ENCODE measurements at regions not wholly inside any gene's neighbourhood (a gene's known extent, or its start where the extent isn't known, plus 50 kb on each side); places are given as distances from the start of the nearest gene placed in this dataset.

GRCh38 chr5:54691656-54692055, 174.1 kb downstream of the SNX18 start:
- Histone ChIP-seq H3K27me3 (no peaks in the 10 kb centered on the region), H3K9me3 (no peaks in the 10 kb centered on the region), H3K27ac (no peak overlapping the region), H3K4me3 (no peak overlapping the region), H3K4me1 (no peaks in the 10 kb centered on the region), H3K36me3 (no peaks in the 10 kb centered on the region)
- DNase-seq, result no peak
- TF ChIP-seq, protein P1, sequence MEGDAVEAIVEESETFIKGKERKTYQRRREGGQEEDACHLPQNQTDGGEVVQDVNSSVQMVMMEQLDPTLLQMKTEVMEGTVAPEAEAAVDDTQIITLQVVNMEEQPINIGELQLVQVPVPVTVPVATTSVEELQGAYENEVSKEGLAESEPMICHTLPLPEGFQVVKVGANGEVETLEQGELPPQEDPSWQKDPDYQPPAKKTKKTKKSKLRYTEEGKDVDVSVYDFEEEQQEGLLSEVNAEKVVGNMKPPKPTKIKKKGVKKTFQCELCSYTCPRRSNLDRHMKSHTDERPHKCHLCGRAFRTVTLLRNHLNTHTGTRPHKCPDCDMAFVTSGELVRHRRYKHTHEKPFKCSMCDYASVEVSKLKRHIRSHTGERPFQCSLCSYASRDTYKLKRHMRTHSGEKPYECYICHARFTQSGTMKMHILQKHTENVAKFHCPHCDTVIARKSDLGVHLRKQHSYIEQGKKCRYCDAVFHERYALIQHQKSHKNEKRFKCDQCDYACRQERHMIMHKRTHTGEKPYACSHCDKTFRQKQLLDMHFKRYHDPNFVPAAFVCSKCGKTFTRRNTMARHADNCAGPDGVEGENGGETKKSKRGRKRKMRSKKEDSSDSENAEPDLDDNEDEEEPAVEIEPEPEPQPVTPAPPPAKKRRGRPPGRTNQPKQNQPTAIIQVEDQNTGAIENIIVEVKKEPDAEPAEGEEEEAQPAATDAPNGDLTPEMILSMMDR (IDR thresholded peaks at IDR 0.05), result no peak
- TF ChIP-seq POLR2A (IDR thresholded peaks at IDR 0.05), result no peak

DNA sequence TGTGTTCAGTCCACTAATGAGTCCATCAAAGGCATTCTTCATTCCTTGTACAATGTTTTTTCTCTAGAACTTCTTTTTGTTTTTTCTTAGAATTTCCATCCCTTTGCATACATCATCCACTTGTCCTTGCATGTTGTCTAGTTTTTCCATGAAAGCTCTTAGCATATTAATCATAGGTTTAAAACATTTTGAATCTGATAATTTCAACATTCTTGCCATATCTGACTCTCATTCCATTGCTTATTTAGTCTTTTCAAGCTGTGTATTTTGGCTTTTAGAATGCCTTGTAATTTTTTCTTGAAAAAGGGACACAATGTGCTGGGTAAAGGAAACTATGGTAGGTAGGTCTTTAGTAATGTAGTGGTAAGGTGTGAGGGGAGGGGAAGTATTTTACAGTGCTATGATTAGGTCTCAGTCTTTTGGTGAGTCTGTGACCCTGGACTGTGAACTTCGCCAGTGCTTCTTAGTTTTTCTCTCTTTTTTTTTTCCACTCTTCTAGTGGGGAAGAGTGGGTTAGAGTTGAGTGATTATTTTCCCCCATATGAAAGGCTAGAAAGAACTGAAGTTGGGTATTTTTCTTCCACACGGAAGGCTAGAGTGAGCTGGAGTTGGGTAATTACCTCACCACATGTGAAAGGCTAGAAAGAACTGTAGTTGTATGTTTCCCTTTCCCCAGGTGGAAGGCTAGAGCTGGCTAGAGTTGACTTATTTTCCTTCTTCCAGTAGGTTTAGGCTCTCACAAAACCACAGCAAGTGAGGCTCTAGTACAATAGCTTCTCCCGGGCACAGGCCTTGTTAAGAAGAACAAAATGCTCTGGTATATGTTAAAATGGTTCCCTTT, 172.1 kb downstream of the SNX18 start:
- Histone ChIP-seq H3K9me3 (no peaks in the 10 kb centered on the region), H3K36me3 (no peaks in the 10 kb centered on the region), H3K4me1 (no peaks in the 10 kb centered on the region), H3K27me3 (no peaks in the 10 kb centered on the region), H3K27ac (no peak overlapping the region), H3K4me3 (no peak overlapping the region)
- TF ChIP-seq POLR2A (IDR thresholded peaks at IDR 0.05), result no peak
- TF ChIP-seq, protein P1 (IDR thresholded peaks at IDR 0.05), result no peak
- no peak for DNase-seq

DNA sequence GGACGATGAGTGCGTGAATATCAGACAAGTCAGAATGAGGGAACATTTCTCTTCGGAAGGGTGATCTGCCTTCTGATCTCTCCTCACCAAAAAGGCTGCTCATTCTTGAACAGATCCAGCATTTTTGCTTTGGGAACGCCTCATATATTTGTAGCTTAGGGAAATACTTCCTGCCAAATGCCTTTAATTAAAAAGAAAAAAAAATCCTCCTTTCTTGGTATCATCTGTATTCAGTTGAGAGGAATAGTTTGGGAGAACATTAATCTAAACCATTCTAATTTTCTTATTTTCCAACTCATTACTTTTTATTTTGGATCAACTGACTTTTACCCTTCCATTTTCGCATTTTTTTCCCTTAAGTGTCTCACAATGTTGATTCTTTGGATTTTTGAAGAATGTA, 163.4 kb downstream of the SNX18 start:
- H3K27ac ChIP-seq, result no peak overlapping the region
- DNase-seq, result no peak
- H3K36me3 ChIP-seq, result no peaks in the 10 kb centered on the region
- no peaks in the 10 kb centered on the region for H3K4me1 ChIP-seq
- no peaks in the 10 kb centered on the region for H3K27me3 ChIP-seq
- no peak overlapping the region for H3K4me3 ChIP-seq
- TF ChIP-seq, protein P1 (IDR thresholded peaks at IDR 0.05), result no peak
- TF ChIP-seq POLR2A (IDR thresholded peaks at IDR 0.05), result no peak
- H3K9me3 ChIP-seq, result no peaks in the 10 kb centered on the region

DNA sequence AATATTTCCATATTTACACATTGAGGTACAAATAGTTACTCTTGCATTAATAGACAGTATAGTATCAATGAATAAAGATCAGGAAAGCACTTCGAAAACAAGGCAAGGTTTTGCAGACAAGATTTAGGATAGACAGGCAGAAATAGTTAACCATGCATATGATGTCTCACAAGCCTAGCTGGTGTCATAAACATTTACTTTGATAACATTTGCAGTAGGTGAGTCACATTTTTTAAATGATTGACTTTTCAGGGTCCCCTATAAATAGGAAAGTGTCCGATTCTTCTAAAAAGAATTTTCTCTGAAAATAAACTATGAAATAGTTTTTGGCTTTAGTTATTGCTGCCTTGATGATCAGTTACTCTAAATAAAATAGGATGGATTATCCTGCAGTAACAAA, 162.1 kb downstream of the SNX18 start:
- Histone ChIP-seq H3K4me1 (no peaks in the 10 kb centered on the region), H3K4me3 (no peak overlapping the region), H3K9me3 (no peaks in the 10 kb centered on the region), H3K27ac (no peak overlapping the region), H3K36me3 (no peaks in the 10 kb centered on the region), H3K27me3 (no peaks in the 10 kb centered on the region)
- TF ChIP-seq, protein P1 (IDR thresholded peaks at IDR 0.05), result no peak
- no peak for TF ChIP-seq POLR2A (IDR thresholded peaks at IDR 0.05)
- DNase-seq, result no peak

DNA sequence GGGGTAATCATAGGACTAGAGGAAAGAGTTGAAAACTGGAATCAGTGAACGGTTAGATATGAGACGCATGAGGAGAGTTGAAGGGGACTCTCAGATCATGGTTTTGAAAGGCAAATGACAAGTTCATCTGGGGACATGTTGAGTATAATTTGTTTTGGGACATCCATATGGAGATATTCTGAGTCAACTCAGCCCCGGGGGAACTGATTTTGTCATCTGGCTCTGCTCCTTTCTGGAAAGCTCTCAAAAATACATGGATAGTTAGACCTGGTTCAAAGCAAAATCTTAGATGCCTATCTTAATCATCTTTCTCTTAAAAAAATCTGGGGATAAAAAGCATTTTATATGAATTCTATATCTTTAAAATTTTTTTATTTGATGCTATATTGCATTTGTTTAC, 161.2 kb downstream of the SNX18 start:
- Histone ChIP-seq H3K4me1 (peaks cover 0 to 6% (median 0%) of the 10 kb centered on the region in 4 donors), H3K36me3 (no peaks in the 10 kb centered on the region), H3K27ac (no peak overlapping the region), H3K27me3 (no peaks in the 10 kb centered on the region), H3K9me3 (no peaks in the 10 kb centered on the region), H3K4me3 (no peak overlapping the region)
- no peak for DNase-seq
- TF ChIP-seq, protein P1 (IDR thresholded peaks at IDR 0.05), result no peak
- TF ChIP-seq POLR2A (IDR thresholded peaks at IDR 0.05), result no peak

All from Peyer's patch (tissue), 4 donors.